ENCODE measurements at regions not wholly inside any gene's neighbourhood (a gene's known extent, or its start where the extent isn't known, plus 50 kb on each side); places are given as distances from the start of the nearest gene placed in this dataset.

- Histone ChIP-seq H2AFZ (ENCODE audit: low read length) (no peak overlapping the region), H3K27me3 (ENCODE audit: control insufficient read depth in 1 of 2, insufficient read depth in 2 of 2, low read length in 2 of 2) (peaks cover 0 to 5% of the 10 kb centered on the region in 2 experiments; a peak in 1 of 5 replicates), H3K9me3 (ENCODE audit: low read length) (peaks cover 5% of the 10 kb centered on the region), H4K20me1 (ENCODE audit: insufficient read depth, low read length) (no peaks in the 10 kb centered on the region), H3K4me1 (ENCODE audit: insufficient read depth, low read length) (no peaks in the 10 kb centered on the region), H3K9ac (ENCODE audit: insufficient read depth, low read depth, low read length) (no peak overlapping the region), H3K27ac (ENCODE audit: extremely low read length, insufficient read depth, low read length) (no peak overlapping the region), H3K36me3 (replicated peaks in 1 of 2; ENCODE audit: control insufficient read depth in 1 of 2, insufficient read depth in 2 of 2, low read length in 2 of 2) (no peaks in the 10 kb centered on the region), H3K79me2 (ENCODE audit: insufficient read depth, low read length) (no peaks in the 10 kb centered on the region), H3K4me3 (replicated peaks in 1 of 3; ENCODE audit: insufficient read depth in 1 of 3, low read depth in 2 of 3, low read length in 3 of 3) (no peak overlapping the region), H3K4me2 (ENCODE audit: low read depth, low read length) (no peak overlapping the region)
- ATAC-seq, result no peak
- TF ChIP-seq PATZ1 (CRISPR knock-in tag; IDR thresholded peaks at IDR 0.05) (no peak), SUZ12 (IDR thresholded peaks at IDR 0.05; ENCODE audit: low read depth, low read length) (no peak), ZNF362 (CRISPR knock-in tag; IDR thresholded peaks at IDR 0.05; ENCODE audit: borderline replicate concordance) (no peak), NCOR1 (IDR thresholded peaks at IDR 0.05; ENCODE audit: borderline replicate concordance, low read length) (no peak), ZNF205 (CRISPR knock-in tag; IDR thresholded peaks at IDR 0.05) (no peak), FLYWCH1 (CRISPR knock-in tag; IDR thresholded peaks at IDR 0.05) (no peak), ZHX1 (CRISPR knock-in tag; IDR thresholded peaks at IDR 0.05; ENCODE audit: low read depth) (no peak), GMEB2 (CRISPR knock-in tag; IDR thresholded peaks at IDR 0.05; ENCODE audit: low read depth) (no peak), HES4 (CRISPR knock-in tag; IDR thresholded peaks at IDR 0.05; ENCODE audit: borderline replicate concordance) (no peak), KDM4B (CRISPR knock-in tag; IDR thresholded peaks at IDR 0.05) (no peak), ZSCAN5A (CRISPR knock-in tag; IDR thresholded peaks at IDR 0.05; ENCODE audit: borderline replicate concordance) (no peak), HBP1 (CRISPR knock-in tag; IDR thresholded peaks at IDR 0.05; ENCODE audit: low read depth) (no peak), ZSCAN22 (CRISPR knock-in tag; IDR thresholded peaks at IDR 0.05) (no peak), ZNF460 (CRISPR knock-in tag; IDR thresholded peaks at IDR 0.05; ENCODE audit: borderline replicate concordance) (no peak)
- BruUV-seq (replicated peaks), result no TSS peak
- ChIA-PET CTCF (ENCODE audit: low intra/inter-chr PET ratio, low total read pairs) (no interaction called here), POLR2A (no interaction called here)
- no peak for FAIRE-seq
- in situ Hi-C loops (cut with HindIII; ENCODE audit: extremely low pct_ligation_motif_present, low pct_unique_long_range_greater_than_20kb), result no loop called here
- DNase-seq (ENCODE audit: low spot score), result no peak
- intact Hi-C loops (cut with micrococcal nuclease; ENCODE audit: unreplicated experiment), result no loop called here
- 33% methylated on average over 14 of the region's 14 CpGs for WGBS (ENCODE audit: low lambda C conversion rate)
Measured at GRCh38 chr9:88923653-88924288, 67.5 kb upstream of the S1PR3 start.
